ENCODE measurements at regions not wholly inside any gene's neighbourhood (a gene's known extent, or its start where the extent isn't known, plus 50 kb on each side); places are given as distances from the start of the nearest gene placed in this dataset.
"Not testable (repeated sequence)": the region's sequence is repeated elsewhere in the genome, so short reads cannot be mapped to it uniquely, and the experiment has no call there.

DNA sequence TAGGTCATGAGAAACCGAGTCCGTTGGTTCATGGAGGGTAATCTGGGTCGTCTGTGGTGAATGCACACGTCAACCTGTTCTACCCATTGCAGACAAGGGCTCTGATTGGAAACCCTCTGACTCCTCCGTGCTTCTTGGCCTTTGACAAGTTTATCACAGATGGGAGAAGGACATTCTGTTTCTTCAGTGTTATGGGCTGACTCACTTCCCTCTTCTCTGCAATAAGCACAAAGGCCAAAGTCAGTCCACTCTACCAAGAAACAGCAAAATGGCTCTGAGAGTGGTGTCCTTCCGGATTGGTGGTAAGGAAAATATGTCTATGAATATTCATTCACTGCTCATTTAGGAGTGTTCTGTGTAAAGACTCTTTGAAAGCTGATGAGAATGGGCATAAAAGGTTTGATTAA lies 89.3 kb downstream of the FEM1C start:
- peak; percentile 98 for DNase-seq (ENCODE audit: low read depth)
- H3K4me3 ChIP-seq (replicated peaks; ENCODE audit: low read depth, low read length) = no peak overlapping the region
- TF ChIP-seq, protein P1, sequence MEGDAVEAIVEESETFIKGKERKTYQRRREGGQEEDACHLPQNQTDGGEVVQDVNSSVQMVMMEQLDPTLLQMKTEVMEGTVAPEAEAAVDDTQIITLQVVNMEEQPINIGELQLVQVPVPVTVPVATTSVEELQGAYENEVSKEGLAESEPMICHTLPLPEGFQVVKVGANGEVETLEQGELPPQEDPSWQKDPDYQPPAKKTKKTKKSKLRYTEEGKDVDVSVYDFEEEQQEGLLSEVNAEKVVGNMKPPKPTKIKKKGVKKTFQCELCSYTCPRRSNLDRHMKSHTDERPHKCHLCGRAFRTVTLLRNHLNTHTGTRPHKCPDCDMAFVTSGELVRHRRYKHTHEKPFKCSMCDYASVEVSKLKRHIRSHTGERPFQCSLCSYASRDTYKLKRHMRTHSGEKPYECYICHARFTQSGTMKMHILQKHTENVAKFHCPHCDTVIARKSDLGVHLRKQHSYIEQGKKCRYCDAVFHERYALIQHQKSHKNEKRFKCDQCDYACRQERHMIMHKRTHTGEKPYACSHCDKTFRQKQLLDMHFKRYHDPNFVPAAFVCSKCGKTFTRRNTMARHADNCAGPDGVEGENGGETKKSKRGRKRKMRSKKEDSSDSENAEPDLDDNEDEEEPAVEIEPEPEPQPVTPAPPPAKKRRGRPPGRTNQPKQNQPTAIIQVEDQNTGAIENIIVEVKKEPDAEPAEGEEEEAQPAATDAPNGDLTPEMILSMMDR (IDR thresholded peaks at IDR 0.05; ENCODE audit: low read length, missing control alignments) = no peak

DNA sequence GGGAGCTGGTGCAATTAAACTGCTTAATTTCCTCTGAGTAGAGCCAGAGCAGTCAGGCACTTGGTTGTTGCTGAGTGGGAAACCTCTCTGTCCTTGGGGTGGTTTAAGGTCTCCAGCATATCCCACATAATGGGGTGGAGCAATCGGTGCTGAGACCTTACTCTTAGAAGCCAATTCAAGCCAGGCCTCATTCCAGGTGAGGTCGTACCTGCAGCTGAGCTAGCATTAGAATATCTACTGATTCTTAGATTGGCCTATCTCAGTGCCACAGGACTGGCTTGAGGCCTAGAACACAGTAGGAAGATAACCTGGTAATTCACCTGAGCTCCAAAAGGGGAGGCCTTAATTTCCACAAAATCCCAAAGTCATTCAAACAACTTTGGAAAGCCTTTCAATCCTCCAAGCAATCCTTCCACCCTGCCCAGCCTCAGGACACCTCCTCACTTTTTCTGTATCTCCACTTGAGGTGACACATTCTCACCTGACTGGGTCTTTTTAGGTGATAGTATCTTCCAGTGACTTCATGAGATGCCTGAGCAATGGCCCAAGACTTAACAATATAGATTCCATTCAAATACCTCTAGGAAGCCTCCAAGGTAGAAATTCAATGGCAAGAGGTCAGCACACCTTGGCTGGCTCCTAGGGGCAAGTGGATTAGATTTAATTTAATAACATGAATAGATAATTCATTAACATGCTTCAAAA lies 91.0 kb downstream of the FEM1C start:
- no peak overlapping the region for H3K4me3 ChIP-seq (replicated peaks; ENCODE audit: low read depth, low read length)
- TF ChIP-seq, protein P1 (IDR thresholded peaks at IDR 0.05; ENCODE audit: low read length, missing control alignments) = no peak
- no peak for DNase-seq (ENCODE audit: low read depth)

DNA sequence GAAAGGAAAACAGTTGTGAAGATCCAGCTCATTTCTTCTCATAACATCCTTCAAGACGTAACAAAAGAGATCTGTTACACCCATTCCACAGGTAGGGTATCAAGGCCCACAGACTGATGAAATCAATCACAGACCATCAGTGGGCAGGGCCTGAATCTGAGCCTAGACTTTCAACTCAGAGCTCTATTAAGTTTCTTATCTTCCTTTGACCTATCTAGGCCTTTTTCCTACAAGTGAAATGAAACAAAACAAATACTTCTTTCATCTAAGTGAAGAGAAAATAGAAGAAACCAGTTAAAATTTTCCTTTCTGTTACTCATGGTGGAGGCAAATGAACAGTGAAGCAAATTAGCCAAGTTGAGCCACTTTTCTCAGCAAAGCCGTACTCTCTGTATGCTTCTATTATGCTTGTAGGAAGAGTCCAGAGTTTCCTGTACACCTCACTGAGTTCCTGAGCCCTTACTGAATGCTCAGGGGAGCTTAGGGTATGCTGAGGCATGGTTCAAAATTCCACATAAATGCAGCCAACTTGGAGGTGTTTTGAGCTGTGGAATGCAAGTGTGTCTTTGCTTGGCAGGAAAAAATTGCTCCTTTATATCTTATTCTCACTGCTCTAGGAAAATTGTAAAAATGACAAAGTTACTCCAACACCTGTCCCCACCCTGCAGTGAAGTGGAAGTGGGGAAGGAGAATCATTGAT lies 91.9 kb downstream of the FEM1C start:
- H3K4me3 ChIP-seq (replicated peaks; ENCODE audit: low read depth, low read length) = no peak overlapping the region
- no peak for DNase-seq (ENCODE audit: low read depth)
- TF ChIP-seq, protein P1 (IDR thresholded peaks at IDR 0.05; ENCODE audit: low read length, missing control alignments) = no peak

DNA sequence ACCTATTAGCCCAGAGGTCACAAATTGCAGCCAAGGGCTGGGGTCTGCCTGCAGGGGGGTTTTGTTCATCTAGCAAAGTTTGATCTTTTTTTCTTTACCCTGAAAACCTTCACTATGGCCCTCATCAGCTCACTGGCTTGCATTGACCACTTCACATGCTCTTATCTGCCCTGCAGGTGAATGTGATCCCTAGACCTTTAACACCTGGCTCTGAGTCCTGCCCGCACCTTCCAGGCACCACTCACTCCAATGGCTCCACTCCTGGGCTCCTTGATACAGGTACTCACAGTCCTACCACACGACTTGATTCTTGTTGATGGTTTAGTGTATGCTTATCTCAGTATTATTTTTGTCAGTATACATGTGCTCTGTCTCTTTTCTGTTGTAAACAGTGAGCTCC lies 92.5 kb downstream of the FEM1C start:
- TF ChIP-seq, protein P1 (IDR thresholded peaks at IDR 0.05; ENCODE audit: low read length, missing control alignments) = no peak
- H3K4me3 ChIP-seq (replicated peaks; ENCODE audit: low read depth, low read length) = no peak overlapping the region
- DNase-seq (ENCODE audit: low read depth) = no peak

DNA sequence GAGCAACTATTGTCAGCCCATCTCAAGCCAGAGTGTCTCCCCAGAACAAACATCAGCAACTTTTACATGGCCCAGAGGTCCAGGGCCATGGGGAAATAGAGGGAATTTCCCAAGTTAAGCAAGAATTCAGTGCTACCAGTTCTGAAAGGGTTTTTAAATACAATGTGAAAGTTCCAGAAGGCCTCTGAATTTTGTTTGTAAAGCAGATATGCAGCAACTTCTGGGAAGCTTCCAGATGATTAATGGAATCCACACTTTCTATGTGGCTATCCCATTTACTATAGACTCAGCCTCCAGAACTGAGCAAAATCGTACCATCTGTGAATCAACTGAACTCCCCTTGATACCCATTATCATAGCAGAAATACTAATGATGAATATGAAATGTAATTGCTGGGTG lies 93.8 kb downstream of the FEM1C start:
- TF ChIP-seq, protein P1 (IDR thresholded peaks at IDR 0.05; ENCODE audit: low read length, missing control alignments) = no peak
- DNase-seq (ENCODE audit: low read depth) = peak; percentile 97
- H3K4me3 ChIP-seq (replicated peaks; ENCODE audit: low read depth, low read length) = no peak overlapping the region

DNA sequence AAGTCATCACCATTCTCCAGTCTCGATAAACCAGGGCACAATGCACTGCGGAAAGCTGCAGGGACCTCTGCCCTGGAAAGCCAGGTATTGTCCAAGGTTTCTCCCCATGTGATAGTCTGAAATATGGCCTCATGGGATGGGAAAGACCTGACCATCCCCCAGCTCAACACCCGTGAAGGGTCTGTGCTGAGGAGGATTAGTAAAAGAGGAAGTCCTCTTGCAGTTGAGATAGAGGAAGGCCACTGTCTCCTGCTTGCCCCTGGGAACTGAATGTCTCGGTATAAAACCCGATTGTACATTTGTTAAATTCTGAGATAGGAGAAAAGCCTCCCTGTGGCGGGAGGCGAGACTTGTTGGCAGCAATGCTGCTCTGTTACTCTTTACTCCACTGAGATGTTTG lies 95.9 kb downstream of the FEM1C start:
- not testable (repeated sequence) for DNase-seq (ENCODE audit: low read depth); H3K4me3 ChIP-seq (replicated peaks; ENCODE audit: low read depth, low read length)

DNA sequence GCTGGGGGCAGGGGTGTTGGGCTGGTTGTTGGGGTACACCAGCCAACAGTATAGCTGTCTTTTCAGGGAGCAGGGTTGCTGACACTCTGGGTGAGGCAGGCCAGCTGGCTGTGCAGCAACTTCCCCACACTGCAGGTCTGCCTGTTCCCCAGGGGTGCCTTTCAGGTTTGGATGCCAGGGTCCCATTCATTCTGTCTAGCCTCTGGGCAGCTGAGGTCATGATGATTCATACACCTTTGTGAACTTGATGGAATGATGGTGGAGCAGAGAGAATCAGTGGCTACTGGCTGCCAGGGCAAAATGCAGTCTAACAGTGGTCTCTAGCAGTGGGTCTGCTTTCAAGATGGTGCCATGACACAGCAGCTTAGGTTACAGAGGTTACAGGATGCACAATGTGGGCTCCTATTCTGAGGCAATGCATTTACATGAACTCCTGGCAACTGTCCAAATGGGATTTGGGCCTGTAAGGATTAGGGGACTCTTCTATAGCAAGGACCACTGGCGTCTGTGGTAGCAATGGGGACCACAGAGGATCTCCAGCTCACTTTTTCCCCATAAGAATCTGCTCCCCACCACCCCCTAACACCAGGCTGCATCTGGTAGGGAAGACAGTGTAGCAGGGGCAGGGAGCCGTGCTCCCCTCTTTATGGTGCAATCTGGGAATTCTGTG lies 103.7 kb downstream of the FEM1C start:
- TF ChIP-seq, protein P1 (IDR thresholded peaks at IDR 0.05; ENCODE audit: low read length, missing control alignments) = no peak
- no peak overlapping the region for H3K4me3 ChIP-seq (replicated peaks; ENCODE audit: low read depth, low read length)
- DNase-seq (ENCODE audit: low read depth) = no peak

Measured in fibroblast of pulmonary artery (primary cell).